WTC11 (cell line): ENCODE measurements at regions not wholly inside any gene's neighbourhood (a gene's known extent, or its start where the extent isn't known, plus 50 kb on each side); places are given as distances from the start of the nearest gene placed in this dataset.
"Not testable (repeated sequence)": the region's sequence is repeated elsewhere in the genome, so short reads cannot be mapped to it uniquely, and the experiment has no call there.

Experiments
- ESRRA ChIP-seq: sonication (generic); formaldehyde crosslinking; IDR thresholded peaks from 2 replicates; pipeline ENCODE4 v1.8.1; 2022; ENCODE audit warnings: mild to moderate bottlenecking, missing genetic modification reagents, borderline replicate concordance
- FOXJ3 ChIP-seq: sonication (generic); formaldehyde crosslinking; IDR thresholded peaks from 2 replicates; pipeline ENCODE4 v1.9.0; 2021; ENCODE audit warnings: missing genetic modification reagents, mild to moderate bottlenecking, borderline replicate concordance
- TCF7 ChIP-seq: sonication (generic); formaldehyde crosslinking; IDR thresholded peaks from 2 replicates; pipeline ENCODE4 v1.8.0; 2022; ENCODE audit warnings: mild to moderate bottlenecking, low read depth, missing genetic modification reagents, moderate library complexity
- TF ChIP-seq, protein P1 (sequence below): fragments of 200-600 bp; IDR thresholded peaks from 2 replicates; pipeline ENCODE4 v1.8.0; 2022; ENCODE audit warnings: antibody characterized with exemption
- TF ChIP-seq, protein P2 (sequence below): sonication (generic); formaldehyde crosslinking; IDR thresholded peaks from 2 replicates; pipeline ENCODE4 v1.8.1; 2023; ENCODE audit warnings: mild to moderate bottlenecking, missing genetic modification reagents, moderate library complexity
- TF ChIP-seq, protein P3 (sequence below): sonication (generic); formaldehyde crosslinking; IDR thresholded peaks from 2 replicates; pipeline ENCODE4 v1.8.0; 2022; ENCODE audit warnings: mild to moderate bottlenecking, missing genetic modification reagents
- TF ChIP-seq, protein P4 (sequence below): sonication (generic); formaldehyde crosslinking; IDR thresholded peaks from 2 replicates; pipeline ENCODE4 v1.8.1; 2022; ENCODE audit warnings: low read depth, mild to moderate bottlenecking, moderate library complexity, missing genetic modification reagents, borderline replicate concordance

DNA sequence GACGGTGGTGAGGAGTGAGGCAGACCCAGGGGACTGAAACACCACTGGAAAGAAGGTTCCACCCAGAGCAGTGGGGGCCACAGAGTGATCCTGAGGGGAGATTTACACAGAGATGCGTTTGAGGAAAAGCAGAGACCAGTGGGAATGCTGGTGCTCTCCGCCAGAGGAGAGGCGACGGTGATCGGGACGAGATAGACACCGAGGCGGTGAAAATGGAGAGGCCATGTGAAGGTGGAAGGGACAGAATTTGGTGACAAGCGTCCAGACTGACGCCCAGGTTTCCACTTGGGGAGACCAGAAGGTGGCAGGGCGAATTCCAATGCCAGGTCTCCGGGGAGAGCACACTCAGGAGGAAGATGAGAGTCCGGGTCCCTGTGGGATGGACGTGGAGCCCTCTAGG lies 374.8 kb downstream of the CNTNAP3B start:
- TF ChIP-seq, protein P1, sequence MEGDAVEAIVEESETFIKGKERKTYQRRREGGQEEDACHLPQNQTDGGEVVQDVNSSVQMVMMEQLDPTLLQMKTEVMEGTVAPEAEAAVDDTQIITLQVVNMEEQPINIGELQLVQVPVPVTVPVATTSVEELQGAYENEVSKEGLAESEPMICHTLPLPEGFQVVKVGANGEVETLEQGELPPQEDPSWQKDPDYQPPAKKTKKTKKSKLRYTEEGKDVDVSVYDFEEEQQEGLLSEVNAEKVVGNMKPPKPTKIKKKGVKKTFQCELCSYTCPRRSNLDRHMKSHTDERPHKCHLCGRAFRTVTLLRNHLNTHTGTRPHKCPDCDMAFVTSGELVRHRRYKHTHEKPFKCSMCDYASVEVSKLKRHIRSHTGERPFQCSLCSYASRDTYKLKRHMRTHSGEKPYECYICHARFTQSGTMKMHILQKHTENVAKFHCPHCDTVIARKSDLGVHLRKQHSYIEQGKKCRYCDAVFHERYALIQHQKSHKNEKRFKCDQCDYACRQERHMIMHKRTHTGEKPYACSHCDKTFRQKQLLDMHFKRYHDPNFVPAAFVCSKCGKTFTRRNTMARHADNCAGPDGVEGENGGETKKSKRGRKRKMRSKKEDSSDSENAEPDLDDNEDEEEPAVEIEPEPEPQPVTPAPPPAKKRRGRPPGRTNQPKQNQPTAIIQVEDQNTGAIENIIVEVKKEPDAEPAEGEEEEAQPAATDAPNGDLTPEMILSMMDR = not testable (repeated sequence)
- not testable (repeated sequence) for TF ChIP-seq ESRRA (CRISPR knock-in tag); FOXJ3 (CRISPR knock-in tag); TCF7
- TF ChIP-seq, protein P2, sequence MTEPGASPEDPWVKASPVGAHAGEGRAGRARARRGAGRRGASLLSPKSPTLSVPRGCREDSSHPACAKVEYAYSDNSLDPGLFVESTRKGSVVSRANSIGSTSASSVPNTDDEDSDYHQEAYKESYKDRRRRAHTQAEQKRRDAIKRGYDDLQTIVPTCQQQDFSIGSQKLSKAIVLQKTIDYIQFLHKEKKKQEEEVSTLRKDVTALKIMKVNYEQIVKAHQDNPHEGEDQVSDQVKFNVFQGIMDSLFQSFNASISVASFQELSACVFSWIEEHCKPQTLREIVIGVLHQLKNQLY (CRISPR knock-in tag) = not testable (repeated sequence)
- TF ChIP-seq, protein P3, sequence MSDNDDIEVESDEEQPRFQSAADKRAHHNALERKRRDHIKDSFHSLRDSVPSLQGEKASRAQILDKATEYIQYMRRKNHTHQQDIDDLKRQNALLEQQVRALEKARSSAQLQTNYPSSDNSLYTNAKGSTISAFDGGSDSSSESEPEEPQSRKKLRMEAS = not testable (repeated sequence)
- TF ChIP-seq, protein P4, sequence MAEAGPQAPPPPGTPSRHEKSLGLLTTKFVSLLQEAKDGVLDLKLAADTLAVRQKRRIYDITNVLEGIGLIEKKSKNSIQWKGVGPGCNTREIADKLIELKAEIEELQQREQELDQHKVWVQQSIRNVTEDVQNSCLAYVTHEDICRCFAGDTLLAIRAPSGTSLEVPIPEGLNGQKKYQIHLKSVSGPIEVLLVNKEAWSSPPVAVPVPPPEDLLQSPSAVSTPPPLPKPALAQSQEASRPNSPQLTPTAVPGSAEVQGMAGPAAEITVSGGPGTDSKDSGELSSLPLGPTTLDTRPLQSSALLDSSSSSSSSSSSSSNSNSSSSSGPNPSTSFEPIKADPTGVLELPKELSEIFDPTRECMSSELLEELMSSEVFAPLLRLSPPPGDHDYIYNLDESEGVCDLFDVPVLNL (CRISPR knock-in tag) = not testable (repeated sequence)
